ENCODE measurements at regions not wholly inside any gene's neighbourhood (a gene's known extent, or its start where the extent isn't known, plus 50 kb on each side); places are given as distances from the start of the nearest gene placed in this dataset.

DNA sequence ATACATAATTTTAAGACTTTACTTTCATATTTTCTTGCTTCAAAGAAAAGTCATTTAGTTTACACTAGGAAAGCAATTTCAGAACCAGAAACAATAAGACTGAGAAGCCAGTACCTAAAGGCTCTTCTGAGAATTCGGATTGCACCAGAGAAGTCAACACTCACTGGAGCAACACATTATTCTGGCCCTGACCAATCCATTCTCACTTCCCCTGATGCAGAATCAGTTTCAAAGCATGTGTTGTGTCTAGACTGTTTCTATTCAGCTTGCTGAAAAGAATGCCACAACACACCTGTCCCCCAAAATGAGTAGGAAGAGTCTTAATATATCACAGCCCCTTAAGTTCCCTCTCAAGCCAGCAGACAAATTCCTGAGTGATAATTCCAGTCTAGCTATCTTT is 1074.3 kb upstream of the TENM4 start:
- no peaks in the 10 kb centered on the region for H3K4me1 ChIP-seq (replicated peaks in 1 of 2)
- TF ChIP-seq, protein P1, sequence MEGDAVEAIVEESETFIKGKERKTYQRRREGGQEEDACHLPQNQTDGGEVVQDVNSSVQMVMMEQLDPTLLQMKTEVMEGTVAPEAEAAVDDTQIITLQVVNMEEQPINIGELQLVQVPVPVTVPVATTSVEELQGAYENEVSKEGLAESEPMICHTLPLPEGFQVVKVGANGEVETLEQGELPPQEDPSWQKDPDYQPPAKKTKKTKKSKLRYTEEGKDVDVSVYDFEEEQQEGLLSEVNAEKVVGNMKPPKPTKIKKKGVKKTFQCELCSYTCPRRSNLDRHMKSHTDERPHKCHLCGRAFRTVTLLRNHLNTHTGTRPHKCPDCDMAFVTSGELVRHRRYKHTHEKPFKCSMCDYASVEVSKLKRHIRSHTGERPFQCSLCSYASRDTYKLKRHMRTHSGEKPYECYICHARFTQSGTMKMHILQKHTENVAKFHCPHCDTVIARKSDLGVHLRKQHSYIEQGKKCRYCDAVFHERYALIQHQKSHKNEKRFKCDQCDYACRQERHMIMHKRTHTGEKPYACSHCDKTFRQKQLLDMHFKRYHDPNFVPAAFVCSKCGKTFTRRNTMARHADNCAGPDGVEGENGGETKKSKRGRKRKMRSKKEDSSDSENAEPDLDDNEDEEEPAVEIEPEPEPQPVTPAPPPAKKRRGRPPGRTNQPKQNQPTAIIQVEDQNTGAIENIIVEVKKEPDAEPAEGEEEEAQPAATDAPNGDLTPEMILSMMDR (IDR thresholded peaks at IDR 0.05) = no peak
- TF ChIP-seq POLR2A (IDR thresholded peaks at IDR 0.05) = no peak
- no peaks in the 10 kb centered on the region for H3K27me3 ChIP-seq
- DNase-seq = no peak
- no peaks in the 10 kb centered on the region for H3K36me3 ChIP-seq (replicated peaks in 1 of 2)
- WGBS, 4 donors = 72 to 90% (median 80%) methylated on average over 1 of the region's 1 CpG
- H3K4me3 ChIP-seq = no peak overlapping the region
- intact Hi-C loops (cut with DNase I) = no loop called here
- no peaks in the 10 kb centered on the region for H3K9me3 ChIP-seq (replicated peaks in 1 of 3)
- H3K27ac ChIP-seq = no peak overlapping the region

DNA sequence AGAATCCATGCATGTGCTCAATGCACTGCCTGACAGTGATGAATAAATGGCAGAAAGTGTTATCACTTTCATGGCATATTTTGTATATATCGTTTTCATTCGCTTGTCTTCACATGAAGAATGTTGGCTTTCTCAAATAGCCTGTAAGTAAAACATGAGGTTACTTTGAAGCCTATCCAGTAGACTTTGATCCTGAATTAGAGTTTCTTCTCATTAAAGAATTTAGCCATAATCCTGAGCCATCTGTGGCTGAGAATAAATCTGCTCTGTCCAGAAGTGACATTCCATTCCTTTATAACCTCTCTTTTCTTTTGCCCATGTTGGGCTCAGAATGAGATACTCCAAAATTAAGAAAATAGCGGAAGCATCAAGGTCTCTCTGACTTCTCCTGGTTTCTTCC is 1071.7 kb upstream of the TENM4 start:
- Histone ChIP-seq H3K4me3 (no peak overlapping the region), H3K4me1 (replicated peaks in 1 of 2) (no peaks in the 10 kb centered on the region), H3K27me3 (no peaks in the 10 kb centered on the region), H3K36me3 (replicated peaks in 1 of 2) (no peaks in the 10 kb centered on the region), H3K9me3 (replicated peaks in 1 of 3) (no peaks in the 10 kb centered on the region), H3K27ac (no peak overlapping the region)
- no peak for DNase-seq
- 77 to 91% (median 83%) methylated on average over 3 of the region's 3 CpGs for WGBS, 4 donors
- intact Hi-C loops (cut with DNase I) = no loop called here
- no peak for TF ChIP-seq POLR2A (IDR thresholded peaks at IDR 0.05)
- TF ChIP-seq, protein P1 (IDR thresholded peaks at IDR 0.05) = no peak

DNA sequence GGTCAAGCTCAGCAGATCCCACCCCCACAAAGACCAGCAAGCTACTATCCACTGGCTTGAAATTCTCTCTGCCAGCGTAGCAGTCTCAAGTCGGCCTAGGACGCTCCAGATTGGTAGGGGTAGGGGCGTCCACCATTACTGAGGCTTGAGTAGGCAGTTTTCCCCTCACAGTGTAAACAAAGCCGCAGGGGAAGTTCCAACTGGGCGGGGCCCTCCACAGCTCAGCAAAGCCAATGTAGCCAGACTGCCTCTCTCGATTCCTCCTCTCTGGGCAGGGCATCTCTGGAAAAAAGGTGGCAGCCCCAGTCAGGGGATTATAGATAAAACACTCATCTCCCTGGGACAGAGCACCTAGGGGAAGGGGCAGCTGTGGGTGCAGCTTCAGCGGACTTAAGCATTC is 1064.9 kb upstream of the TENM4 start:
- H3K9me3 ChIP-seq (replicated peaks in 1 of 3) = no peaks in the 10 kb centered on the region
- intact Hi-C loops (cut with DNase I) = no loop called here
- WGBS, 4 donors = 83 to 92% (median 87%) methylated on average over 1 to 8 of the region's 8 CpGs
- TF ChIP-seq, protein P1 (IDR thresholded peaks at IDR 0.05) = no peak
- TF ChIP-seq POLR2A (IDR thresholded peaks at IDR 0.05) = no peak
- H3K27ac ChIP-seq = no peak overlapping the region
- H3K27me3 ChIP-seq = no peaks in the 10 kb centered on the region
- DNase-seq = no peak
- H3K4me1 ChIP-seq (replicated peaks in 1 of 2) = no peaks in the 10 kb centered on the region
- no peak overlapping the region for H3K4me3 ChIP-seq
- no peaks in the 10 kb centered on the region for H3K36me3 ChIP-seq (replicated peaks in 1 of 2)

DNA sequence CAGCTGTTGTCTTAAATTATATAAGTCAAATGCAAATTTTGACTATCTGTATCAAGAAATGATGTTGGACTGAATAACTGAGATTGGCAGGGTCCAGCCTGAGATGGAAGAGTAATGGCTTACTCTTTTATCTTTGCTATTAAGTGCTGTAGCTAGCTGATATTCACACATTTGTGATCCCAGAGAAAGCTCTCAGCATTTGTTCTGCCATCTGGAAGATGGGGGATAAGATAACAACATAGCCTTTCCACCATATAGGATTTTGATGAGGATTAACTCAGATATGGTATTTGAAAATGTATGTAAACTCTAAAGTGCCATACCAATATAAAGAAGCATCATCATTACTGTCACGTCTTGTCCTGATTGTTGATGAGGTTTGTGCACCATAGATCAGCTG is 1063.2 kb upstream of the TENM4 start:
- DNase-seq = no peak
- Histone ChIP-seq H3K27ac (no peak overlapping the region), H3K9me3 (replicated peaks in 1 of 3) (no peaks in the 10 kb centered on the region), H3K4me3 (no peak overlapping the region), H3K36me3 (replicated peaks in 1 of 2) (no peaks in the 10 kb centered on the region), H3K27me3 (no peaks in the 10 kb centered on the region), H3K4me1 (replicated peaks in 1 of 2) (no peaks in the 10 kb centered on the region)
- TF ChIP-seq POLR2A (IDR thresholded peaks at IDR 0.05) = no peak
- TF ChIP-seq, protein P1 (IDR thresholded peaks at IDR 0.05) = no peak
- 57 to 79% (median 64%) methylated on average over 1 of the region's 1 CpG for WGBS, 4 donors
- intact Hi-C loops (cut with DNase I) = no loop called here

All from adrenal gland (tissue), 9 donors.